Renal cortex interstitium (tissue), 11 donors: ENCODE measurements at regions not wholly inside any gene's neighbourhood (a gene's known extent, or its start where the extent isn't known, plus 50 kb on each side); places are given as distances from the start of the nearest gene placed in this dataset.
"Not testable (repeated sequence)": the region's sequence is repeated elsewhere in the genome, so short reads cannot be mapped to it uniquely, and the experiment has no call there.

Source experiments
- DNase-seq, 11 donors: peaks; one replicate each; pipeline ENCODE4 v3.0.0-alpha.2; 2013; ENCODE audit warnings: low read depth in 9 of 11, low spot score in 4 of 11; ENCODE audit errors: extremely low read depth in 1 of 11

- DNase-seq, result no peak
These were observed 462.0 kb downstream of the RPS6KC1 start for GRCh38 chr1:213513006-213513405.

GRCh38 chr1:213514408-213515179 lies 463.6 kb downstream of the RPS6KC1 start:
- not testable (repeated sequence) for DNase-seq

GRCh38 chr1:213519098-213519497 lies 468.1 kb downstream of the RPS6KC1 start:
- DNase-seq, result no peak

- no peak for DNase-seq
These were observed 466.6 kb upstream of the PROX1 start for GRCh38 chr1:213521206-213521605.

- DNase-seq, result no peak
These were observed 463.9 kb upstream of the PROX1 start for GRCh38 chr1:213523781-213524398.

GRCh38 chr1:213526306-213526705 lies 461.5 kb upstream of the PROX1 start:
- DNase-seq, result no peak

- no peak for DNase-seq
These were observed 457.0 kb upstream of the PROX1 start for GRCh38 chr1:213530611-213531320.

GRCh38 chr1:213531369-213532310 lies 456.1 kb upstream of the PROX1 start:
- no peak for DNase-seq

GRCh38 chr1:213533125-213533524 lies 454.6 kb upstream of the PROX1 start:
- DNase-seq, result no peak

GRCh38 chr1:213535679-213536078 lies 452.1 kb upstream of the PROX1 start:
- DNase-seq, result no peak

- DNase-seq, result no peak
These were observed 449.5 kb upstream of the PROX1 start for GRCh38 chr1:213538251-213538650.

- no peak for DNase-seq
These were observed 448.3 kb upstream of the PROX1 start for GRCh38 chr1:213539464-213539863.

GRCh38 chr1:213541641-213542040 lies 446.1 kb upstream of the PROX1 start:
- DNase-seq, result no peak

GRCh38 chr1:213545181-213545580 lies 442.6 kb upstream of the PROX1 start:
- not testable (repeated sequence) for DNase-seq

GRCh38 chr1:213549982-213550381 lies 437.8 kb upstream of the PROX1 start:
- no peak for DNase-seq

- DNase-seq, result no peak
These were observed 437.0 kb upstream of the PROX1 start for GRCh38 chr1:213550804-213551203.

- DNase-seq, result no peak
These were observed 435.7 kb upstream of the PROX1 start for GRCh38 chr1:213552045-213552444.

- no peak for DNase-seq
These were observed 427.5 kb upstream of the PROX1 start for GRCh38 chr1:213560226-213560625.

GRCh38 chr1:213561870-213562269 lies 425.9 kb upstream of the PROX1 start:
- DNase-seq, result no peak
